Myocyte (in vitro differentiated cells): ENCODE measurements at regions not wholly inside any gene's neighbourhood (a gene's known extent, or its start where the extent isn't known, plus 50 kb on each side); places are given as distances from the start of the nearest gene placed in this dataset.
A peak's percentile ranks its signal among the peaks of the same experiment; 100 is the strongest.
"Not testable (repeated sequence)": the region's sequence is repeated elsewhere in the genome, so short reads cannot be mapped to it uniquely, and the experiment has no call there.

ENCODE experiments used
- DNase-seq: peaks from one replicate; pipeline ENCODE4 v3.0.0-alpha.2; 2012; ENCODE audit warnings: low read depth

DNA sequence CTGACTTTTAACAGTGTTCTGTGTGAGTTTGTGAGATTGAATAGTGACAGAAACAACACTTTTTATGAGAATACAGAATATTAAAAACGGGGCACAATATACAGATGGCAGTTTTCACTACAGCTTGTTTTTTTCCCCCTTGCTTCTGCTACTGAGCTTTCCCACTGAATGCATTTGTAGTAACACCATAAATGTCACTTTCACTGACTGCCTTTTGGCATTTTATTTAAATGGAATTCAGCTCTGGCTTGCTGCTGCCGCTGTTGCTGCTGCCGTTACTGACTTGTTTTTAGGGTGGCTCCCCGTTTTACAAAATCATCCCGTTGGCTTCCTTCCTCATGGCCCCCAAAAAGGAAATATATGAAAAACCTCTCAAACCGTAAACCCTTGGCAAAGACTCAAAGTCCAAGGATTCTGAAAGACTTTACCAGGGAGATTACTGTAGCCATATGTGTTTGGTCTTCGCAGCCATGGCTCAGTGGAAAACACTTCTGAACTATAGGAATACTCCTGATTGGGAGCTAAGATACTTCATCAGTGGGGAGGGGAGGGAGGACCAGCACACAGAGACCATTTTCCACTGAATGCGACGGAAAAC is 151.0 kb downstream of the NUF2 start:
- DNase-seq: no peak

DNA sequence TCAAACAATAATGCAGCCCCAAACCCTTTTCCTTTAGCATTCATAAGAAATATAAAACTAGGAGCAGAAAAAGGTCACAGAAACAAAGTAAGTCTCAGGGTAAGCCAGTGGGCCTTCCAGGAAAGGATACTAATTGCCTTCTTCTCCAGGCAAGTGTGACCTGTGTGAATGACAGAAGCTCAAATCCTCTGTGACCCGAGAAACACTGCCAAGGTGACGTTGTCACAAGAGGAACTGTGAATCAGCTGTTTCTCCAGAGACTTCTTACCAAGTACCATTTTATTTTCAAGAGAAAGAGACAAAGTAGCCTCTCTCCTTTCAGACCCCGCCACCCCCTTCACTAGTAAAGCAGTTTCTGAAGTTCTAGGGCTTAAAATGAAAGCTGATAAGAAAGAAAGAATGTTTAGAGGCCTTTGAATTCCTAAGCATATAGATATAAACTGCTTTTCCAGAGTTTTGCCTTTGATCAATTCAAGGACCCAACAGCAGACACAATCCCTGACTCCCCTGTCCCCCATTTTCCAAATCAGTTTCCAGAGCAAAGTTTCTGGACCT is 155.6 kb downstream of the NUF2 start:
- no peak for DNase-seq

DNA sequence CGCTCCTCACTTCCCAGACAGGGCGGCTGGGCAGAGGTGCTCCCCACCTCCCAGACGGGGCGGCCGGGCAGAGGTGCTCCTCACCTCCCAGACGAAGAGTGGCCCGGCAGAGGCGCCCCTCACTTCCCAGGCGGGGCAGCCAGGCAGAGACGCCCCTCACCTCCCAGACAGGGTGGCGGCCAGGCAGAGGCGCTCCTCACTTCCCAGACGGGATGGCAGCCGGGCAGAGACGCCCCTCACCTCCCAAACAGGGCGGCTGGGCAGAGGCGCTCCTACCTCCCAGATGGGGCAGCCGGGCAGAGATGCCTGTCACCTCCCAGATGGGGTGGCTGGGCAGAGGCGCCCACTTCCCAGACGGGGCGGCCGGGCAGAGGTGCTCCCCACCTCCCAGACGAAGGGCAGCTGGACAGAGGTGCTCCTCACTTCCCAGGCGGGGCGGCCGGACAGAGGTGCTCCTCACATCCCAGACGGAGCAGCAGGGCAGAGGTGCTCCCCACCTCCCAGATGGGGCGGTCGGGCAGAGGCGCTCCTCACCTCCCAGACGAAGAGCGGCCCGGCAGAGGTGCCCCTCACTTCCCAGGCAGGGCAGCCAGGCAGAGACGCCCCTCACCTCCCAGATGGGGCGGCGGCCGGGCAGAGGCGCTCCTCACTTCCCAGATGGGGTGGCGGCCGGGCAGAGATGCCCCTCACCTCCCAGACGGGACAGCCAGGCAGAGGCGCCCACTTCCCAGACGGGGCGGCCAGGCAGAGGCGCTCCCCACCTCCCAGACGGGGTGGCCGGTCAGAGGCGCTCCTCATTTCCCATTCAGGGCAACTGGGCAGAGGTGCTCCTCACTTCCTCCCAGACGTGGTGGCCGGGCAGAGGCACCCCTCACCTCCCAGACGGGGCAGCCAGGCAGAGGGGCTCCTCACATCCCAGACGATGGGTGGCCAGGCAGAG is 176.9 kb downstream of the NUF2 start:
- not testable (repeated sequence) for DNase-seq

DNA sequence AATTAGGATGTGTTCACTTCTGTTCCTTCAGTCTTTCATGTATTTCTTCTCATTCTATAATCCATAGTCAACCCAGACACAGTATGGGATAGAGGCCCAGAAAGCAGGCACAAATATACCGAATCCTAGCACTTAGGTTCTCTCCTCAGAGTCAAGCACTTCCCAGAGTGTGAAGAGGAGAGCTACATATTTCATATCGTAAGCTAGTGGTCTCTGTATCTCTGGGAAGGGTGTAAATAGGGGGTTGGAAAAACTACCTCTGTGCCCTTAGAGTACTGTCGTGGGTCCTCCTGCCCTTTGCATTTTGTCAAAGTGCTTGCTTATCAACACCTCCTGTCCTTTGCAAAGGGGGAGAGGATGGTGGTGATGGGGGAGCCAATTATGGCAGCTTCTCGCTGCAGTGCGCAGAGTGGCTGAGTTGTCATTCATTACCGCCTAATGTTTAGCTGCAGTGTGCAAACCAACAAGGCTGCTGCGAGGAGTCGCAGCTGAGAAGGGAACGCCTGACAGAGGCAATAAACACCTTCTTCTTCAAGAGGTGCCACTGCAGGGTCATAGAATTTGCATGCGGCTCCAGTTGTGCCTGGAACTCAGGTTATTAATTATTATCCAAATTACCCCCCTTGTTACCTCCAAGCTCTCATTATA is 182.7 kb downstream of the NUF2 start:
- no peak for DNase-seq

DNA sequence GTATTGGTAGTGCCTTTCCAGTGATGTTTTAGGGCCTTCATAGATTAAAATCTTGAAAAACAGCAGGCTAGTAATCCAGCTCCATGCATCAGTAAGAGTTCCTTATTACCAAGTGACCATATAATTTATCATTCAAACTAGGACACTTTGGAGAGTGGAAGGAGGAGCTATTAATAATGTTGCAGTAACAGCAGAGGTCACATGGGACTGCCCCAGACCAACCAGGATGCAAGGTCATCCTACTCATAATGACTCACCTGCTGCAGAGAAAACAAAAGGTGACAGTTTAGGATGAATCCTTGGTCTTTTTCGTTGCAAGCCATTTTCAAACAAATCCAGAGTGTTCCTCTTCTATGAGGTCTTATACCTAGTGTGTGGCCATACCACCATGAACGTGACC is 187.4 kb downstream of the NUF2 start:
- DNase-seq: no peak

DNA sequence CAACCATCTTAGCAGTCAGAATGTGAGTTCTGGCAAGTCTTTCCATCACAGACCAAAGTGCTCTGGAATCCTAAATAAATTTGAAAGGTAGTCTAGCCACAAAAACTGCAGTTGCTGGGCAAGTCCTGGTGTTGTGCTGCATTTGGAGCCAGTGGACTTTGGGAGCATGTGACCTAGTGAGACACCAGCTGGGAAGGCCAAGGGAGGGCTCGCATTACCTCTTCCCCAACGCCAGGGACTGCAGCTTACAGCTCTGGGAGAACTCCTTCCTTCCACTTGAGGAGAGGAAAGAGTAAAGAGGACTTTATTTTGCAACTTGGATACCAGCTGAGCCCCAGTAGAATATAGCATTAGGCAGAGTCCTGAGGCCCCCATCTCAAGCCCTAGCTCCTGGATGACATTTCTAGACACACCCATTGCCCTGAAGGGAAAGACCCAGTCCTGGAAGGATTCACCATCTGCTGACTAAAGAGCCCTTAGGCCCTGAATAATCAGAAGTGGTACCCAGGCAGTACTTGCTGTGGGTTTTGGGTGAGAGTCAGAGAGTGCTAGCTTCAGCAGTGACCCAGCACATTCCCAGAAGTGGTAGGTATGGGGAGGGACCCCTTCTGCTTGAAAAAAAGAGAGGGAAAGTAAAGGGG is 190.7 kb downstream of the NUF2 start:
- peak; percentile 31 for DNase-seq

DNA sequence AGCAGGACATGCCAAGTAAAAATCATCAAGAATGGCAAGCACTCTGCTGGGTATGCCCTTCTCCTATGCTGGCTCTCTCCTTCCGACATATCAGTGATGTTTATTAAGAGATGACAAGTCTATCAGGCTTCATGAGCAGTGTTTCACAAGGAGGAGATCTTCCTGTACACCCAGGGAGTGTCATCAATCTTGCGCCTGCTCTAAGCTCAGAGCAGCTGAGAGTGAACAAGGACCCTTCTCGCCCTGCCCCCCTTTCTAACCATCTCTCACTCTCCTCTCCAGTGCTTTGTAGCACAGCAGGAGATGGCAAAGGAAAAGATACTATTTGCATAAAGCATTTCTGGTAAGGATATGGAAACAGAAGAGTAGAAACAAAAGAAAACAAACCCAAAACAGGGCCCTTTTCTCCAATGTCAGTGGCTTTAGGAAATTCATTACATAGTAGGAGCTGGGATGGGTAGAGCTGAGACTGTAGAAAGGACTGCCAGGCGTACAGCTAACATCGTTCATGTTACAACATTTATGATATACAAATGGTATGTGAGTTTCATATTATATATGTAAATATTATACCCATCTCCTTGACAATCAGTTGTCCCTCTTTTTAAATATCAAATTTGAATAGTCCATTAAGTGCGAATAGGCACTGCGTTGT is 201.7 kb downstream of the NUF2 start:
- no peak for DNase-seq

DNA sequence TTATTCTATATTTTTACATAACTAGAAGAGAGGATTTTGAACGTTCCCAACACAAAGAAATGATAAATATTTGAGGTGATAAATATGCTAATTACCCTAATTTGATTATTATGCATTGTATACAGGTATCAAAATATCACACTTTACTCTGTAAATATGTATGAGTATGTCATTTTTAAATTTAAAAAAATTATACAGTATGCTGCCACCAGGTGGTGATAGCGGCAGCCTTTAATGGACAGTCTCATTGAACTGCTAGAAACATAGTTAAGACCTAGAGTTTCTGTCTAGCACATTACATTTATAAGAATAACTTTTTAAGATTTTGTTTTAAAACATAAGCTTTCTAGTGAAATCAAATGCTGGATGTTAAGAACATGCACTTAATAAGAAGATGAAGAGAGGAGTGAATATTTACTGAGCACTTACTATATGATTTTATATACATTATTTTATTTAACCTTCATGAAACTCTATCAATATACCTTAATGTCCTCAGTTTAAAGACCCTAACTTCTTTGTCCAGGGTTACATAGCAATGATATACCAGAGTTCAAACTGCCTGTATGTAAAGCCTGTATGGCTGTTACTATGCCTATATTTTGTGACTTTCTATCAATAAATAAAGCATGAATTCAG is 207.1 kb downstream of the NUF2 start:
- peak; percentile 53 for DNase-seq

DNA sequence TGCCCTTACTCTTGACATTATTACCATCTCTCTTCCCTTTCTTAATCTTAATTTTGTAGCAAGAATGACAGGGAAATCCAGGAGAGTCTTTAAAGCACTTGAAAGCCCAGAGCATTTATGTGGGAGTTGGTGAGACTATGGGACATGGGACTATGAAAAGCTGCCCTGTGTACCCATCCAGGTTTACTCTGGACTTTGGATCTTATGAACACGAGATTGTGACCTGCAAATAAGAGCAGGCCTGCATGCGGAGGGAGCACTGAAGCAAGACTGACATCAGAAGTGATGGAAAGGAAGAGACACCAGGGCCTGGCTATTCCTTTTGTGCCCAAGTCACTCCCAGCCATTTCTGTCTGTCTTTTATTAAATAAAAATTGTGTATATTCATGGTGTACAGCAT is 209.6 kb downstream of the NUF2 start:
- no peak for DNase-seq

DNA sequence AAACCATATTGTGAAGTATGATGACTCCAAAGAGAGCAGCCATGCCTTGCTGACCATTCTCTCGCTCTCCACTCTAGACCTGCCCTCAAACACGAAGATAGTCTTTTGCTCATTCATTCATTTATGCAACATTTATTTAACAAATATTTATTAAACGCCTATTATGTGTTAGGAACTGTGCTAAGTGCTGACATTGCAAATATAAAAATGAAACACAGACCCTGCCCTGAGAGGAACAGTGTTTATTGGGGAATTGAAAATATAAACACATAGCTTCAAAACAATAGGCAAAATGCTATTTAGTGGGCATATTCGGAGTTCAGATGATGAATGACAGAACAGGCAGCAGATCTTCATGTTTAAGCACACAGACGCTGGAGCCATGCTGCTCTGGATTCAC is 213.6 kb downstream of the NUF2 start:
- DNase-seq: no peak

DNA sequence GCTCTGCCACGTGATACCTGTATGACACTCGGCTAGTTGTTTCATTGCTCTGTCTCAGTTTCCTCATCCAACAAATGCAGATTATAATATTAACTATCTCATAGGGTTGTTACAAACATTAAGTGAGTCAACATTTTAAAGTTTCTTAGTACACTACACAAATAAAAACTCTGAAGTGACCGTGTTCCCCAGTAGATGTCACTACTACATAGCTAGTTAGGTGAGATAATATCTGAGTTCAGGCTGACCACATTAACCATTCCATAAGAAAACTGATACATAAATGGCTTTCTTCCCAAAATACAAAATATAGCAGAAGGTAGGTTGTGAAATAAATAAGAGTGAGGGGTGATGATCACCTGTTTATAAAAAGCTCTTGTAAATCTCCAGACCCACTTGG is 214.1 kb downstream of the NUF2 start:
- peak; percentile 53 for DNase-seq

DNA sequence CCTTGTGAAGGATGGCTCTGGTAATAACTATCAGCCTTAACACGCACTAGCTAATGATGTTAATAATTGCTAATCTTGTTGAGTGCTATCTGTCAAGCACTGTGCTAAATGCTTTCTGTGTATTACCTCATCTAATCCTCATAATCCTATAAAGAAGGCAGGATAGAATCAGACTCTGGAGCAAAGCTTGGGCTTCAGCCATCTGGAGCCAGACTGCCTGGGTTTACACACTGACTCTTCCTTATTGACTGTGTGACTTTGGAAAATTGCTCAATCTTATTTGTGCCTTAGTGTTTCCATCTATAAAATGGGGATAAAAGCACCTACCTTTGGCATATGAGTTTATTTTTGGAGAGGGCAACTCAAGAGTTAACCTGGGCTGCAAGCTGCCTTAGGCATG is 216.1 kb downstream of the NUF2 start:
- DNase-seq: no peak

DNA sequence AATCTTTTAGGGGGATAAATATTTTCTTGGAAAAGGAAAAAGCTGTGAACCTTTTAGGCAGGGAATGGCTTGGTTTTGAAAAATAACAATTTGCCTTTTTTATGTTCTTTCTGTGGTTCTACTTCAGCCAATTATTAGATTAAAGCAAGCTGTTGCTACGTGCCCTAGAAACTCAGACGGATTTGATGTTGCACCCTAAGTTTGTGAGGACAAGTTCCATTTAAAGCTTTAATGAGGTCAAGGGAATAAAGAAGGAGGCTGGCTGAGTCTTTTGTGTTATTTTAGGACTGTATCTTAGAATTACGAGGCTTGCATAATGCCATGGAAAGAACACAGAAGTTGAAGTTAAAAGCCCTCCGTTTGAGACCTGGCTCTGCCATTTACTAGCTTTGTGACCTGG is 216.9 kb downstream of the NUF2 start:
- no peak for DNase-seq

DNA sequence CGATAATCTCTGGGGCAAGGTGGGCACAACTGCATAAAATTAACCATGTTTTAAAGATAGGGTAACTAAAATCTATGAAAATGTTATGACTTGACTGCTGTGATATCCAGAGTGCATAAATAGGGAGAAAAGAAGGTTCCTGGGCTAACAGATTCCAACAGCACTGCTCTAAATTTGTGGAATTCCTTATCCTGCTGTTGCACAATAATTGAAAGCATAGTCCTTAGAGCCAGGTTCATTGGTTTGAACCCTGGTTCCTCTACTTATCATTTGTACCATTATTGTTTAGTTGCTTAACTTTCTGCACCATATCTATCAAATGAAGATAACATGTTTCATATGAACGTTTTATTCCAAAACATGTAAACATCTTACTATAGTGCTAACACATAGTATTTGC is 219.0 kb downstream of the NUF2 start:
- DNase-seq: no peak

DNA sequence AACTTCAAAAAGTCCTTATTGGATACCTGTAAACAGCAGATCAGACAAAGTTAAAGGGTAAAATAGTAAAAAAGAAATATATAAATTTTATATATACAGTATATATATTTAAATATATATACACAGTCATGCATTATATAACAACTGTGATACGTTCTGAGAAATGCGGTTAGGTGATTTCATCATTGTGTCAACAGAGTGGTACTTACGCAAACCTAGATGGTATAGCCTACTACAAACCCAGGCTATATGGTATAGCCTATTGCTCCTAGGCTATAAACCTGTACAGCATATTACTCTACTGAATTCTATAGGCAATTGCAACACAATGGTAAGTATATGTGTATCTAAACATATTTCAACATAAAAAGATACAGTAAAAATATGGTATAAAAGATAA is 222.7 kb downstream of the NUF2 start:
- DNase-seq: no peak

DNA sequence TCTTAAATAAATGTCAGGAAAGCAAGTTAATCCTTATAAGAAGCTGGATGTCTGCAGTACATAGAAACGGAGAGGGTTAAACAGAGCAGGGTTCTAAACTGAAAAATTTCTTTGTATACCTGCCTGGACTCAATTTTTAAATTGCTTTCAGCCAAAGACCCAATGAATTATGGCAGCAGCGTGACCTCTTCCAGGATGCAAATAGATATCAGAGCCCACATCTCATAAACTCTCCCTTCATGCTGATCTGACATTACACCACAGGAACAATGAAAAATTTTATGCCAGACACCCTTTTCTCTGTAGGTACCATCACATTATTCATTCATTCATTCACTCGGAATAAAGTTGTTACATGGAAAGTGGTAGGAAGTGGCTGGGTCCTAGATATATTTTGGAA is 236.4 kb downstream of the NUF2 start:
- DNase-seq: no peak

DNA sequence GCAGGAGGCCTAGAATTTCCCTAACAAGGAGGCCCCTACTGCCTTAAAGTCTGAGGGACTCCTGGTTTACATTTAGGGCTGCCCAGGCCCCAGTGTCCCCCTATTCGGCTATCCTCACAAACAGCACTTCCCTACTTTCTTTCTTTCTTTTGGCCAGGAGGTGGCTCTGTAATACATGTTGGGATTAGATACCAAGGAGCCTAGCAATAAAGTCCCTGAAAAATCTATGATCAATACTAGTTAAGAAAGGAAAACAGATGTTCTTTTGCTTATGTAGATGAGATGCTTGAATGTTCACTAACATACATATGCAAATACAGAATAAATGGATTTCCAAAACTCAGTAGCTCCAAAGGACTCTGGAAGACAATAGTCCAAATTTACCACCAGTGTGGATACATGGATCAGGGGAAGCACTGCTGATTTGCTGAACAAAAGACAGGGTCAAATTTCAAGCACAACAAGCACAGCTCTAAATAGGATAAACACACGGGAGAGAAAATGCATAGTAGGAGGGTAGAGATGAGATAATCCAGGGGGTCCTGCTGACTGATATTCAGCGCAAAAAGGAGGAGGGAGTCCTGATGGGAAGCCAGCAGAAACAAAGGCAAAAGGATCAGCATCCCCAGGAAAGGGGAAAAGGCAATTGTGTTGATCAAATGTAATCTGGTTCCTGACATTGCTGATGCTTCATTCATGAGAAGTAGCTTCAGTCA is 240.0 kb downstream of the NUF2 start:
- DNase-seq: peak; percentile 47

DNA sequence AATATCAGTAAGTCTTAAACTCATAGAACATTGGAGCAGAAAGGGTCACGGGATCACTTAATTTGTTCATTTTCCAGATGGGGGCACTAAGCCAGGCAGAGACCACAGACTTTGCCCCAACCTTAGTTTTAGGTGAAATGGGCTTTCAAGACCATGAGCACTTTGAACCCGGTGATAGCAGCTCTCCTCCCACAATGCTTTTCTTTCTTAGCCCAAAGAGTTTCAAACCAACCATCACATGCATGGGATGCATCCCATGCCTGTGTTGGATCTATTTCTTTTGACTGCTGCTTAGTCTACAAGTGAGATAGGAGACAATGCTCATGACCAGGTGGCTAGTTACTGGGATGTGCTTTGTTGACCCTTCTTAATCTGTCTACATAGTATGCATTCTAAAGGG is 240.6 kb downstream of the NUF2 start:
- no peak for DNase-seq

DNA sequence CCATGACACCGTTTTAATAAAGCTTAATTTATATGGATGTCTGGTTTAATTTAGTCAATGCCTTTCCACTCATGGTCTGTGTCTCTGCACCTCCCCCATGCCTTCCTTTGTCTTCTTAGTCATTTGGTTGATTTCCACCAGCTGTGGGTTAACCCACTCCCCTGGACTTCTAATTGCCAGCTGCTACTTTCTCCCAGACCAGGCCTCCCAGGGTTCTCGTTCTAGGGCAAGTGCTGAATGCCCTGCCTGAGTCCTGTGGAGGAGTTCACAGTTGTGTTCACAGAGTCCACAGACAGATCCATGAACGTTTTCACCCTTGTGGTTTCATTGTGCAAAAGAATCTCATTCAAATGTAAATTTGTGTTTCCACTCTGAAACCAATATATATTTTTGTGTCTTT is 243.4 kb downstream of the NUF2 start:
- DNase-seq: peak; percentile 32

DNA sequence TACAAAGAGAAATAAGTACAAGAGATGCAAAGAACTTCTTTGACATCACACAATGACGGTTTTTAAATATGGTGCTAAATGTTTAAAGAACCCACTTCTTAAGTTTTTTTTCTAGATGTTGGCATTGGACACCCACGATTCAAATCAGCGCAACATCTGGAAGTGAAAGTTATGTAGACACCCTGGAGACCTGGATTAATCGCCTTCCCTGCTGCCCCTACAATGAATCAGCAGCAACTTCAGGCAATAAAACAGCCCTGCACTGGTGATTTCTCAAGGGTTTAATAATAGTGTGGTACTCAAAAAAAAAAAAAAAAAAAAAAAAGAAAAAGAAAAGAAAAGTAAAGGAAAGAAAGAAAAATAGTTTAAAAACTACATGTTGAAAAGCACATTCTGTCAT is 248.3 kb downstream of the NUF2 start:
- DNase-seq: peak; percentile 3
